Spleen (tissue), 7 donors: ENCODE measurements at regions not wholly inside any gene's neighbourhood (a gene's known extent, or its start where the extent isn't known, plus 50 kb on each side); places are given as distances from the start of the nearest gene placed in this dataset.

ENCODE experiments used
- POLR2A ChIP-seq, 3 donors: fragments of 450-650 bp; IDR thresholded peaks; one replicate each; pipeline ENCODE4 v1.5.1; 2017; ENCODE audit warnings: antibody characterized with exemption in 3 of 3, mild to moderate bottlenecking in 1 of 3
- POLR2AphosphoS5 ChIP-seq, 3 donors: sonication (generic); formaldehyde crosslinking; IDR thresholded peaks; one replicate each; pipeline ENCODE4 v1.5.1; 2017; ENCODE audit warnings: antibody characterized with exemption in 3 of 3
- TF ChIP-seq, protein P1 (sequence below), 11 experiments: fragments of 200-600 bp in 7 of 11; fragments of 450-650 bp in 4 of 11; sonication (generic) in 4 of 11; IDR thresholded peaks in 8 of 11; conservative IDR thresholded peaks in 3 of 11; 1 replicate in 7 of 11; 2 replicates in 4 of 11; pipeline versions ENCODE4 v1.4.0 to v1.8.0; 2016 to 2021; ENCODE audit warnings: antibody characterized with exemption in 11 of 11, inconsistent platforms in 4 of 11, mild to moderate bottlenecking in 1 of 11
- donor health status: DM: no; HTN: no; CAD: no; lungs with moderate emphysema.
- donor health status: DM: no; HTN: no; CAD: no.
- donor health status: DM: no; HTN: no; CAD: no.

- TF ChIP-seq, protein P1, sequence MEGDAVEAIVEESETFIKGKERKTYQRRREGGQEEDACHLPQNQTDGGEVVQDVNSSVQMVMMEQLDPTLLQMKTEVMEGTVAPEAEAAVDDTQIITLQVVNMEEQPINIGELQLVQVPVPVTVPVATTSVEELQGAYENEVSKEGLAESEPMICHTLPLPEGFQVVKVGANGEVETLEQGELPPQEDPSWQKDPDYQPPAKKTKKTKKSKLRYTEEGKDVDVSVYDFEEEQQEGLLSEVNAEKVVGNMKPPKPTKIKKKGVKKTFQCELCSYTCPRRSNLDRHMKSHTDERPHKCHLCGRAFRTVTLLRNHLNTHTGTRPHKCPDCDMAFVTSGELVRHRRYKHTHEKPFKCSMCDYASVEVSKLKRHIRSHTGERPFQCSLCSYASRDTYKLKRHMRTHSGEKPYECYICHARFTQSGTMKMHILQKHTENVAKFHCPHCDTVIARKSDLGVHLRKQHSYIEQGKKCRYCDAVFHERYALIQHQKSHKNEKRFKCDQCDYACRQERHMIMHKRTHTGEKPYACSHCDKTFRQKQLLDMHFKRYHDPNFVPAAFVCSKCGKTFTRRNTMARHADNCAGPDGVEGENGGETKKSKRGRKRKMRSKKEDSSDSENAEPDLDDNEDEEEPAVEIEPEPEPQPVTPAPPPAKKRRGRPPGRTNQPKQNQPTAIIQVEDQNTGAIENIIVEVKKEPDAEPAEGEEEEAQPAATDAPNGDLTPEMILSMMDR (IDR thresholded peaks at IDR 0.05 in 8 of 11, conservative IDR thresholded peaks at IDR 0.05 in 3 of 11), result no peak
- TF ChIP-seq POLR2AphosphoS5 (IDR thresholded peaks at IDR 0.05) (no peak), POLR2A (IDR thresholded peaks at IDR 0.05) (no peak)
Measured at GRCh38 chr7:114214466-114214865, 200.1 kb upstream of the FOXP2 start.
